ENCODE measurements at regions not wholly inside any gene's neighbourhood (a gene's known extent, or its start where the extent isn't known, plus 50 kb on each side); places are given as distances from the start of the nearest gene placed in this dataset.
"Not testable (repeated sequence)": the region's sequence is repeated elsewhere in the genome, so short reads cannot be mapped to it uniquely, and the experiment has no call there.

DNA sequence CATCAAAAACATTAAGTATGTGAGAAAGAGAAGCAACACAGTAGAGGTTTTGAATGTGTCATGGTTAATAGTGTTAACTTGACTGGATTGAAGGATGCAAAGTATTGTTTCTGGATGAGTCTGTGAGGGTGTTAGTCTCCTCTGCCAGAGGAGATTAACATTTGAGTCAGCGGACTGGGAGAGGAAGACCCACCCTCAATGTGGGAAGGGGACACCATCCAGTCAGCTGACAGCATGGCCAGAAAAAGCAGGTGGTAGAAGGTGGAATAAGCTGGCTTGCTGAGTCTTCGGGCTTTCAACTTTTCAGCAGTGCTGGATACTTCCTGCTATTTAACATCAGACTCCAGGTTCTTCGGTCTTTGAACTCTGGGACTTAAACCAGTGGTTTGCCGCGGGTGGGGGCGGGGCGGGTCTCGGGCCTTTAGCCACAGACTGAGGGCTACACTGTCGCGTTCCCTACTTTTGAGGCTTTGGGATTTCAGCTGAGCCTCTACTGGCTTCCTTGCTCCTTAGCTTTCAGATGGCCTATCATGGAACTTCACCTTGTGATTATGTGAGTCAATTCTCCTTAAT lies 309.9 kb upstream of the ST8SIA4 start:
- Histone ChIP-seq H3K4me3 (ENCODE audit: low read length, poor library complexity, severe bottlenecking) (no peak overlapping the region), H3K9ac (ENCODE audit: low read depth, low read length, poor library complexity, severe bottlenecking) (no peak overlapping the region), H3K4me2 (ENCODE audit: low read depth, low read length, poor library complexity, severe bottlenecking) (no peak overlapping the region), H3K27me3 (ENCODE audit: insufficient read depth, low read length, poor library complexity, severe bottlenecking) (no peaks in the 10 kb centered on the region), H4K20me1 (ENCODE audit: insufficient read depth, low read length, poor library complexity, severe bottlenecking) (no peaks in the 10 kb centered on the region), H3K9me2 (replicated peaks; ENCODE audit: low read depth, low read length) (no peaks in the 10 kb centered on the region), H3K4me1 (ENCODE audit: insufficient read depth, low read length, poor library complexity, severe bottlenecking) (no peaks in the 10 kb centered on the region), H3K36me3 (ENCODE audit: insufficient read depth, low read length) (no peaks in the 10 kb centered on the region), H2AFZ (ENCODE audit: low read length) (no peak overlapping the region), H3K9me3 (ENCODE audit: insufficient read depth, low read depth, low read length) (no peaks in the 10 kb centered on the region), H3K79me2 (ENCODE audit: insufficient read depth, low read length) (no peaks in the 10 kb centered on the region), H3F3A (ENCODE audit: low read depth) (no peaks in the 10 kb centered on the region)
- TF ChIP-seq EZH2phosphoT487 (IDR thresholded peaks at IDR 0.05; ENCODE audit: borderline replicate concordance): no peak
- TF ChIP-seq, protein P1, sequence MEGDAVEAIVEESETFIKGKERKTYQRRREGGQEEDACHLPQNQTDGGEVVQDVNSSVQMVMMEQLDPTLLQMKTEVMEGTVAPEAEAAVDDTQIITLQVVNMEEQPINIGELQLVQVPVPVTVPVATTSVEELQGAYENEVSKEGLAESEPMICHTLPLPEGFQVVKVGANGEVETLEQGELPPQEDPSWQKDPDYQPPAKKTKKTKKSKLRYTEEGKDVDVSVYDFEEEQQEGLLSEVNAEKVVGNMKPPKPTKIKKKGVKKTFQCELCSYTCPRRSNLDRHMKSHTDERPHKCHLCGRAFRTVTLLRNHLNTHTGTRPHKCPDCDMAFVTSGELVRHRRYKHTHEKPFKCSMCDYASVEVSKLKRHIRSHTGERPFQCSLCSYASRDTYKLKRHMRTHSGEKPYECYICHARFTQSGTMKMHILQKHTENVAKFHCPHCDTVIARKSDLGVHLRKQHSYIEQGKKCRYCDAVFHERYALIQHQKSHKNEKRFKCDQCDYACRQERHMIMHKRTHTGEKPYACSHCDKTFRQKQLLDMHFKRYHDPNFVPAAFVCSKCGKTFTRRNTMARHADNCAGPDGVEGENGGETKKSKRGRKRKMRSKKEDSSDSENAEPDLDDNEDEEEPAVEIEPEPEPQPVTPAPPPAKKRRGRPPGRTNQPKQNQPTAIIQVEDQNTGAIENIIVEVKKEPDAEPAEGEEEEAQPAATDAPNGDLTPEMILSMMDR (conservative IDR thresholded peaks at IDR 0.05; ENCODE audit: low read length): no peak

DNA sequence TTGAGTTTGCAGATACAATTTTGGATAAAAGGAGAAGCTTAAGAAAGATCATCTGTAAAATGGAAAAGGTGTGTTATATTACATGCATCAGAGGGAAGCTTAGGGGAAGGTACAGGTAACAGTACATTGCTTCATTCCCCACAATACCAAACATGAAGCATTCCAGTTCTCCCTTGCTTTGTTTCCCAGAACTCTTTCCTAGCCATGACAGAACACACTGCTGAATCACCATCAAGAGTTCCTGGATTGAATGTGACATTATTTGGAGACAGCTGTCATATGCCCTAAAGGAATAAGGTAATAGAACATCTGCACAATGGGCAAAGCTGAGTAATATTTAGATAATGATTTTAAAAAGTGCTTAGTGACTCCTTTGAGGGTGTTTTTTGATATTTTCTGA lies 303.5 kb upstream of the ST8SIA4 start:
- no peak for TF ChIP-seq EZH2phosphoT487 (IDR thresholded peaks at IDR 0.05; ENCODE audit: borderline replicate concordance)
- Histone ChIP-seq H3K4me1 (ENCODE audit: insufficient read depth, low read length, poor library complexity, severe bottlenecking) (no peaks in the 10 kb centered on the region), H4K20me1 (ENCODE audit: insufficient read depth, low read length, poor library complexity, severe bottlenecking) (no peaks in the 10 kb centered on the region), H3K4me2 (ENCODE audit: low read depth, low read length, poor library complexity, severe bottlenecking) (no peak overlapping the region), H3K36me3 (ENCODE audit: insufficient read depth, low read length) (no peaks in the 10 kb centered on the region), H3K9me2 (replicated peaks; ENCODE audit: low read depth, low read length) (no peaks in the 10 kb centered on the region), H3K9ac (ENCODE audit: low read depth, low read length, poor library complexity, severe bottlenecking) (no peak overlapping the region), H3K27me3 (ENCODE audit: insufficient read depth, low read length, poor library complexity, severe bottlenecking) (no peaks in the 10 kb centered on the region), H3K79me2 (ENCODE audit: insufficient read depth, low read length) (no peaks in the 10 kb centered on the region), H3K9me3 (ENCODE audit: insufficient read depth, low read depth, low read length) (no peaks in the 10 kb centered on the region), H3K4me3 (ENCODE audit: low read length, poor library complexity, severe bottlenecking) (no peak overlapping the region), H2AFZ (ENCODE audit: low read length) (no peak overlapping the region), H3F3A (ENCODE audit: low read depth) (no peaks in the 10 kb centered on the region)

DNA sequence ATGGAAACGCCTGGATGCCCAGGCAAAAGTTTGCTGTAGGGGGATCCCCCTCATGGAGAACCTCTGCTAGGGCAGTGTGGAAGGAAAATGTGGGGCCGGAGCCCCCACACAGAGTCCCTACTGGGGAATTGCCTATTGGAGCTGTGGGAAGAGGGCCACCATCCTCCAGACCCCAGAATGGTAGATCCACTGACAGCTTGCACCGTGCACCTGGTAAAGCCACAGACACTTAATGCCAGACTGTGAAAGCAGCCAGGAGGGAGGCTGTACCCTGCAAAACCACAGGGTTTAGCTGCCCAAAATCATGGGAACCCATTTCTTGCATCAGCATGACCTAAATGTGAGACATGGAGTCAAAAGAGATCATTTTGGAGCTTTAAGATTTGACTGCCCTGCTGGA lies 302.0 kb upstream of the ST8SIA4 start:
- H3K9ac ChIP-seq (ENCODE audit: low read depth, low read length, poor library complexity, severe bottlenecking); H3K9me3 ChIP-seq (ENCODE audit: insufficient read depth, low read depth, low read length); H3K79me2 ChIP-seq (ENCODE audit: insufficient read depth, low read length); H2AFZ ChIP-seq (ENCODE audit: low read length); H3K4me2 ChIP-seq (ENCODE audit: low read depth, low read length, poor library complexity, severe bottlenecking); H3K9me2 ChIP-seq (replicated peaks; ENCODE audit: low read depth, low read length); H3K36me3 ChIP-seq (ENCODE audit: insufficient read depth, low read length); H3F3A ChIP-seq (ENCODE audit: low read depth); H3K4me1 ChIP-seq (ENCODE audit: insufficient read depth, low read length, poor library complexity, severe bottlenecking); H3K27me3 ChIP-seq (ENCODE audit: insufficient read depth, low read length, poor library complexity, severe bottlenecking); H4K20me1 ChIP-seq (ENCODE audit: insufficient read depth, low read length, poor library complexity, severe bottlenecking); H3K4me3 ChIP-seq (ENCODE audit: low read length, poor library complexity, severe bottlenecking): not testable (repeated sequence)

DNA sequence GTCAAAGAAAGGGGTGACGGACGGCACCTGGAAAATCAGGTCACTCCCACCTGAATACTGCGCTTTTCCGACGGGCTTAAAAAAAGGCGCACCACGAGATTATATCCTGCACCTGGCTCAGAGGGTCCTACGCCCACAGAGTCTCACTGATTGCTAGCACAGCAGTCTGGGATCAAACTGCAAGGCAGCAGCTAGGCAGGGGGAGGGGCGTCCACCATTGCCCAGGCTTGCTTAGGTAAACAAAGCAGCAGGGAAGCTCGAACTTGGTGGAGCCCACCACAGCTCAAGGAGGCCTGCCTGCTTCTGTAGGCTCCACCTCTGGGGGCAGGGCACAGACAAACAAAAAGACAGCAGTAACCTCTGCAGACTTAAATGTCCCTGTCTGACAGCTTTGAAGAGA lies 277.3 kb upstream of the ST8SIA4 start:
- H4K20me1 ChIP-seq (ENCODE audit: insufficient read depth, low read length, poor library complexity, severe bottlenecking): not testable (repeated sequence)

More for the DNA sequence above, 277.3 kb upstream of the ST8SIA4 start:
- not testable (repeated sequence) for H2AFZ ChIP-seq (ENCODE audit: low read length); H3K4me3 ChIP-seq (ENCODE audit: low read length, poor library complexity, severe bottlenecking); H3F3A ChIP-seq (ENCODE audit: low read depth); H3K9me3 ChIP-seq (ENCODE audit: insufficient read depth, low read depth, low read length); H3K79me2 ChIP-seq (ENCODE audit: insufficient read depth, low read length); H3K36me3 ChIP-seq (ENCODE audit: insufficient read depth, low read length); H3K4me2 ChIP-seq (ENCODE audit: low read depth, low read length, poor library complexity, severe bottlenecking); H3K4me1 ChIP-seq (ENCODE audit: insufficient read depth, low read length, poor library complexity, severe bottlenecking); H3K9me2 ChIP-seq (replicated peaks; ENCODE audit: low read depth, low read length); H3K9ac ChIP-seq (ENCODE audit: low read depth, low read length, poor library complexity, severe bottlenecking); H3K27me3 ChIP-seq (ENCODE audit: insufficient read depth, low read length, poor library complexity, severe bottlenecking)
